ENCODE measurements at regions not wholly inside any gene's neighbourhood (a gene's known extent, or its start where the extent isn't known, plus 50 kb on each side); places are given as distances from the start of the nearest gene placed in this dataset.

DNA sequence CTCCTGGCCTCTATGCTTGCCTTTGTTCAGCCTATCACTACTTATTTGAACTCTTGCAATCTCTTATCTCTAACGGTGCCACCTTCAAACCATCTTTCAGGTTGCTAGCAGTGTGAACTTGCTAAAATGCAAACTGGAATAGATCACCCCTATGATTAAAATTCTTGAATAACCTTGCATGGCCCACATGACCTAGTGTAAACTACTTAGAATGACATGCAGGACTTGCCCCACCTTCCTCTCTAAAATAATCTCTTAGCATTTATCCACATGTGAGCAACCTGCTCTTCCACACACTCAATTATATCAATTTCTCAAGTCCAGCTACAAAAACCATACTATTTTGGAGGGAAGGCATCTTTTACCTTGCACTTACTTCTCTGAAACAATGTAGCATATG lies 137.6 kb downstream of the ETAA1 start:
- TF ChIP-seq, protein P1, sequence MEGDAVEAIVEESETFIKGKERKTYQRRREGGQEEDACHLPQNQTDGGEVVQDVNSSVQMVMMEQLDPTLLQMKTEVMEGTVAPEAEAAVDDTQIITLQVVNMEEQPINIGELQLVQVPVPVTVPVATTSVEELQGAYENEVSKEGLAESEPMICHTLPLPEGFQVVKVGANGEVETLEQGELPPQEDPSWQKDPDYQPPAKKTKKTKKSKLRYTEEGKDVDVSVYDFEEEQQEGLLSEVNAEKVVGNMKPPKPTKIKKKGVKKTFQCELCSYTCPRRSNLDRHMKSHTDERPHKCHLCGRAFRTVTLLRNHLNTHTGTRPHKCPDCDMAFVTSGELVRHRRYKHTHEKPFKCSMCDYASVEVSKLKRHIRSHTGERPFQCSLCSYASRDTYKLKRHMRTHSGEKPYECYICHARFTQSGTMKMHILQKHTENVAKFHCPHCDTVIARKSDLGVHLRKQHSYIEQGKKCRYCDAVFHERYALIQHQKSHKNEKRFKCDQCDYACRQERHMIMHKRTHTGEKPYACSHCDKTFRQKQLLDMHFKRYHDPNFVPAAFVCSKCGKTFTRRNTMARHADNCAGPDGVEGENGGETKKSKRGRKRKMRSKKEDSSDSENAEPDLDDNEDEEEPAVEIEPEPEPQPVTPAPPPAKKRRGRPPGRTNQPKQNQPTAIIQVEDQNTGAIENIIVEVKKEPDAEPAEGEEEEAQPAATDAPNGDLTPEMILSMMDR (IDR thresholded peaks at IDR 0.05; ENCODE audit: borderline replicate concordance, extremely low read depth, low read length, poor library complexity, severe bottlenecking), result no peak
- TF ChIP-seq EZH2 (IDR thresholded peaks at IDR 0.05; ENCODE audit: borderline replicate concordance, low read depth, low read length, severe bottlenecking), result no peak

All from DND-41 (cell line).